HG02870 (cell line): ENCODE measurements at regions not wholly inside any gene's neighbourhood (a gene's known extent, or its start where the extent isn't known, plus 50 kb on each side); places are given as distances from the start of the nearest gene placed in this dataset.

Experiments used
- ATAC-seq: cut with Tn5 transposase; IDR thresholded peaks from one replicate; pipeline ENCODE4 v1.9.1; 2021; ENCODE audit warnings: mild to moderate bottlenecking, moderate library complexity; ENCODE audit not compliant: unreplicated experiment

- ATAC-seq: no peak
These were observed 117.2 kb upstream of the HS6ST1 start for GRCh38 chr2:128435576-128436478.

GRCh38 chr2:128436479-128437203 lies 118.0 kb upstream of the HS6ST1 start:
- no peak for ATAC-seq

- no peak for ATAC-seq
These were observed 118.5 kb upstream of the HS6ST1 start for GRCh38 chr2:128437204-128437565.

GRCh38 chr2:128438091-128438490 lies 119.4 kb upstream of the HS6ST1 start:
- ATAC-seq: no peak

- no peak for ATAC-seq
These were observed 119.9 kb upstream of the HS6ST1 start for GRCh38 chr2:128438586-128438985.

- ATAC-seq: no peak
These were observed 120.5 kb upstream of the HS6ST1 start for GRCh38 chr2:128439031-128439790.

- no peak for ATAC-seq
These were observed 121.4 kb upstream of the HS6ST1 start for GRCh38 chr2:128439791-128440665.

GRCh38 chr2:128440666-128441340 lies 122.1 kb upstream of the HS6ST1 start:
- no peak for ATAC-seq

GRCh38 chr2:128441341-128442052 lies 122.8 kb upstream of the HS6ST1 start:
- ATAC-seq: no peak

GRCh38 chr2:128442053-128442751 lies 123.5 kb upstream of the HS6ST1 start:
- no peak for ATAC-seq

- ATAC-seq: no peak
These were observed 124.2 kb upstream of the HS6ST1 start for GRCh38 chr2:128442891-128443302.

GRCh38 chr2:128444121-128444771 lies 125.6 kb upstream of the HS6ST1 start:
- no peak for ATAC-seq

- no peak for ATAC-seq
These were observed 126.3 kb upstream of the HS6ST1 start for GRCh38 chr2:128444816-128445522.

GRCh38 chr2:128445523-128445900 lies 126.8 kb upstream of the HS6ST1 start:
- no peak for ATAC-seq

GRCh38 chr2:128446049-128446873 lies 127.6 kb upstream of the HS6ST1 start:
- no peak for ATAC-seq

- ATAC-seq: no peak
These were observed 128.3 kb upstream of the HS6ST1 start for GRCh38 chr2:128446874-128447537.
